Caco-2 (cell line): ENCODE measurements at regions not wholly inside any gene's neighbourhood (a gene's known extent, or its start where the extent isn't known, plus 50 kb on each side); places are given as distances from the start of the nearest gene placed in this dataset.

Experiments
- BruUV-seq: library from RNA; stranded (reverse); fragments of 400-500 nt; replicated peaks from 2 replicates; lab custom pipeline; 2021; lab: Mats Ljungman, UMichigan
- CTCF ChIA-PET: fragments of 300-600 bp; sonication (Branson Sonifier 250); formaldehyde crosslinking; loops from one replicate; lab custom pipeline; 2022; ENCODE audit warnings: antibody characterized with exemption; lab: Charles Lee
- POLR2A ChIA-PET: fragments of 300-600 bp; sonication (Branson Sonifier 250); formaldehyde crosslinking; loops from one replicate; lab custom pipeline; 2022; ENCODE audit warnings: antibody characterized with exemption; lab: Charles Lee
- DNase-seq, 2 experiments: peaks; one replicate each; pipeline versions ENCODE4 v3.0.0 to v3.0.0-alpha.2; 2020 to 2022
- H3K27me3 ChIP-seq: replicated peaks from 2 replicates; pipeline ENCODE4 v1.6.0; 2011; ENCODE audit warnings: low read length; ENCODE audit not compliant: control insufficient read depth, insufficient read depth
- H3K36me3 ChIP-seq: 2 replicates; pipeline ENCODE4 v1.5.1; 2011; ENCODE audit warnings: low read length; ENCODE audit not compliant: control insufficient read depth, insufficient read depth
- H3K4me1 ChIP-seq: fragments of 250-450 bp; sonication (Bioruptor Pico); 2 replicates; pipeline ENCODE4 v1.5.1; 2020; ENCODE audit warnings: mild to moderate bottlenecking
- H3K4me3 ChIP-seq: 2 replicates; pipeline ENCODE4 v1.5.1; 2011; ENCODE audit warnings: low read depth, mild to moderate bottlenecking, control low read depth, low read length
- H3K9me3 ChIP-seq: fragments of 250-450 bp; sonication (Bioruptor Pico); 2 replicates; pipeline ENCODE4 v1.5.1; 2020; ENCODE audit warnings: mild to moderate bottlenecking, moderate library complexity
- H3K27ac Mint-ChIP-seq: one replicate; pipeline ENCODE4 v1.8.0; 2022; ENCODE audit warnings: mixed read lengths; ENCODE audit not compliant: unreplicated experiment
- H3K27me3 Mint-ChIP-seq: one replicate; pipeline ENCODE4 v1.8.0; 2022; ENCODE audit warnings: mixed read lengths; ENCODE audit not compliant: insufficient read depth, unreplicated experiment
- H3K36me3 Mint-ChIP-seq: one replicate; pipeline ENCODE4 v1.8.0; 2022; ENCODE audit warnings: mild to moderate bottlenecking, mixed read lengths; ENCODE audit not compliant: insufficient read depth, unreplicated experiment
- H3K4me1 Mint-ChIP-seq: one replicate; pipeline ENCODE4 v1.8.0; 2022; ENCODE audit warnings: low read depth, mixed read lengths; ENCODE audit not compliant: unreplicated experiment
- H3K4me3 Mint-ChIP-seq: one replicate; pipeline ENCODE4 v1.8.0; 2022; ENCODE audit warnings: mild to moderate bottlenecking, moderate library complexity, mixed read lengths; ENCODE audit not compliant: unreplicated experiment
- H3K9me3 Mint-ChIP-seq: one replicate; pipeline ENCODE4 v1.8.0; 2022; ENCODE audit warnings: mixed read lengths; ENCODE audit not compliant: unreplicated experiment
- CTCF ChIP-seq, 2 experiments: fragments of 200-600 bp in 1 of 2; IDR thresholded peaks; 1 replicate in 1 of 2; 2 replicates in 1 of 2; pipeline versions ENCODE4 v1.5.1 to v1.8.0; 2011 to 2022; ENCODE audit warnings: antibody characterized with exemption in 1 of 2, control low read depth in 1 of 2, inconsistent platforms in 1 of 2, low read depth in 1 of 2, low read length in 1 of 2, mild to moderate bottlenecking in 1 of 2, moderate library complexity in 1 of 2; ENCODE audit not compliant: insufficient read depth in 1 of 2, severe bottlenecking in 1 of 2, unreplicated experiment in 1 of 2
- intact Hi-C: fragments of 100-400 bp; cut with micrococcal nuclease; formaldehyde crosslinking; loops from one replicate; pipeline ENCODE4 v1.10.0; 2022; ENCODE audit not compliant: unreplicated experiment

GRCh38 chr3:110855207-110855606, 216.4 kb upstream of the NECTIN3 start:
- no peaks in the 10 kb centered on the region for H3K27me3 Mint-ChIP-seq
- no peaks in the 10 kb centered on the region for H3K4me1 Mint-ChIP-seq
- TF ChIP-seq CTCF (IDR thresholded peaks at IDR 0.05; ENCODE audit: insufficient read depth in 1 of 2, low read depth in 1 of 2, low read length in 1 of 2, severe bottlenecking in 1 of 2, unreplicated experiment in 1 of 2): no peak
- no peaks in the 10 kb centered on the region for H3K36me3 Mint-ChIP-seq
- DNase-seq: no peak
- ChIA-PET POLR2A (no interaction called here), CTCF (no interaction called here)
- Histone ChIP-seq H3K4me3 (no peak overlapping the region), H3K4me1 (peaks cover 3% of the 10 kb centered on the region; the same call in 1 of the 2 replicates), H3K27me3 (no peaks in the 10 kb centered on the region), H3K36me3 (no peaks in the 10 kb centered on the region), H3K9me3 (no peaks in the 10 kb centered on the region)
- no peak overlapping the region for H3K4me3 Mint-ChIP-seq
- H3K9me3 Mint-ChIP-seq: peaks cover 12% of the 10 kb centered on the region
- no TSS peak for BruUV-seq
- no peak overlapping the region for H3K27ac Mint-ChIP-seq
- intact Hi-C loops: no loop called here

- POLR2A ChIA-PET: no interaction called here
- no peak overlapping the region for H3K4me3 ChIP-seq
- no TSS peak for BruUV-seq
- DNase-seq: no peak
- Mint-ChIP-seq H3K36me3 (no peaks in the 10 kb centered on the region), H3K4me3 (no peak overlapping the region), H3K27me3 (no peaks in the 10 kb centered on the region), H3K9me3 (peaks cover 12% of the 10 kb centered on the region), H3K4me1 (no peaks in the 10 kb centered on the region), H3K27ac (no peak overlapping the region)
- CTCF ChIA-PET: no interaction called here
- intact Hi-C loops: no loop called here
- H3K27me3 ChIP-seq: no peaks in the 10 kb centered on the region
- no peaks in the 10 kb centered on the region for H3K36me3 ChIP-seq
- no peak for TF ChIP-seq CTCF (IDR thresholded peaks at IDR 0.05; ENCODE audit: insufficient read depth in 1 of 2, low read depth in 1 of 2, low read length in 1 of 2, severe bottlenecking in 1 of 2, unreplicated experiment in 1 of 2)
- H3K9me3 ChIP-seq: no peaks in the 10 kb centered on the region
- H3K4me1 ChIP-seq: peaks cover 4% of the 10 kb centered on the region; the same call in 1 of the 2 replicates
These were observed 214.7 kb upstream of the NECTIN3 start for GRCh38 chr3:110856916-110857315.

- no peaks in the 10 kb centered on the region for H3K4me1 Mint-ChIP-seq
- Histone ChIP-seq H3K36me3 (no peaks in the 10 kb centered on the region), H3K9me3 (no peaks in the 10 kb centered on the region), H3K27me3 (no peaks in the 10 kb centered on the region), H3K4me1 (peaks cover 4% of the 10 kb centered on the region; the same call in 1 of the 2 replicates), H3K4me3 (no peak overlapping the region)
- no peak overlapping the region for H3K27ac Mint-ChIP-seq
- intact Hi-C loops: no loop called here
- H3K9me3 Mint-ChIP-seq: peaks cover 12% of the 10 kb centered on the region
- ChIA-PET CTCF (no interaction called here), POLR2A (no interaction called here)
- no peaks in the 10 kb centered on the region for H3K36me3 Mint-ChIP-seq
- H3K27me3 Mint-ChIP-seq: no peaks in the 10 kb centered on the region
- no peak overlapping the region for H3K4me3 Mint-ChIP-seq
- TF ChIP-seq CTCF (IDR thresholded peaks at IDR 0.05; ENCODE audit: insufficient read depth in 1 of 2, low read depth in 1 of 2, low read length in 1 of 2, severe bottlenecking in 1 of 2, unreplicated experiment in 1 of 2): no peak
- BruUV-seq: no TSS peak
- DNase-seq: no peak
These were observed 213.1 kb upstream of the NECTIN3 start for GRCh38 chr3:110858549-110858948.
